Retina (tissue), 1 donor: ENCODE measurements at regions not wholly inside any gene's neighbourhood (a gene's known extent, or its start where the extent isn't known, plus 50 kb on each side); places are given as distances from the start of the nearest gene placed in this dataset.
"Not testable (repeated sequence)": the region's sequence is repeated elsewhere in the genome, so short reads cannot be mapped to it uniquely, and the experiment has no call there.

Experiments
- DNase-seq: peaks from one replicate; pipeline ENCODE4 v3.0.0-alpha.2; 2016

- DNase-seq: no peak
Observed at GRCh38 chr20:4431446-4431845, 182.4 kb upstream of the ADRA1D start.

GRCh38 chr20:4430826-4431225 is 181.7 kb upstream of the ADRA1D start:
- DNase-seq: not testable (repeated sequence)

GRCh38 chr20:4427940-4428586 is 179.0 kb upstream of the ADRA1D start:
- no peak for DNase-seq

DNA sequence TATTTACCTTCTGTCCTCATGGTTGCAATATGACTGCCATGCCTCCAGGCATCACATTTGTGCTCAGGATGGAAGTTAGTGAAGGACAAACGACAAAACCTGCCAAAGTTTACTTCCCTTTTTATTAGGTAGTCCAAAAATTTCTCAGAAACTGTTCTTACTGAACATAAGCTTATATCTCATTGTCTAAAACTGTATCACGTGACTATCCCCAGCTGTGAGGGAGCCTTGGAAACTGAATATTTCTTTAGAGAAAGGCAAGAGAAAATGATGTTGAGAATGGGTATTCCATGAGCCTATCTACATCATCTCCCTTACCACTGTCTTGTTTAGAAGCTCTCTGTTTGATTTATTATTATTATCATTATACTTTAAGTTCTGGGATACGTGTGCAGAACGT is 169.1 kb upstream of the ADRA1D start:
- DNase-seq: no peak

DNA sequence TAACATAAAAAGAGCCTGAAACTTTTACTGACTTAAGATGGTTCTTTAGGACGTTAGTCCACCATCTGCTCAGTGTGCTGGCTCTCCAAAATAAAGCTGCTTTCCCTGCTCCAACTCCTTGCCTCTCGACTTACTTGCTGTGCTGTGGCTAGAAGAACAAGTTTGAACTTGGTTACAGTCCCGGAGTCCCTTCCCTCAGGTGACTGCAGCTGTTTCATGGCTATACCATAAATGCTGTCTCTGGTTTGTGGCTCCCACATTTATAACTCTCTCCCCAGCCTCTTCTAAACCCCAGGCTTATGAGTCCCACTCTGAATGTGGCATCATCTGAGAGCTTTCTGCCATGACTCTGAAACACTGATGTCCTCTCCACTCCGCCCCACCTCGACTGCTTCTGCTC is 166.2 kb upstream of the ADRA1D start:
- no peak for DNase-seq

GRCh38 chr20:4413314-4414049 is 164.4 kb upstream of the ADRA1D start:
- DNase-seq: no peak

GRCh38 chr20:4412216-4412615 is 163.1 kb upstream of the ADRA1D start:
- DNase-seq: no peak

DNA sequence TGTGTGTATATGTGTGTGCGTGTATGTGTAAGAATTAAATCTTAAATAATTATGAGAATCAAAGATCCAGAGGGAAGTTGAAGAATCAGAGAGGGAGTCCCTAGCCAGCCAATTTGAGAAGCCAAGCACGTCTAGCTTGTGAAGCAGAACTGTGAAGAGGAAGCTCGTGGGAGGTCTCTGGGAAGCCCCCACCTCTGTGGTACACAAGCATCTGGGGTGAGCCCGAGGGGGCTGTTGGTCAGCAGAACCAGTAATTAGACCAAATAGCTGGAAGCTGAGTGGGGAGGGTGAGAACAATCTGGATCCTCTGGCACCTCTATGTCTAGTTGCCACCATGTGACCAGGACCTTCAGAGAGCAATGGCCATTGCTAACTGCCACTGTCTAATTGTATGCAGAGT is 162.7 kb upstream of the ADRA1D start:
- no peak for DNase-seq

DNA sequence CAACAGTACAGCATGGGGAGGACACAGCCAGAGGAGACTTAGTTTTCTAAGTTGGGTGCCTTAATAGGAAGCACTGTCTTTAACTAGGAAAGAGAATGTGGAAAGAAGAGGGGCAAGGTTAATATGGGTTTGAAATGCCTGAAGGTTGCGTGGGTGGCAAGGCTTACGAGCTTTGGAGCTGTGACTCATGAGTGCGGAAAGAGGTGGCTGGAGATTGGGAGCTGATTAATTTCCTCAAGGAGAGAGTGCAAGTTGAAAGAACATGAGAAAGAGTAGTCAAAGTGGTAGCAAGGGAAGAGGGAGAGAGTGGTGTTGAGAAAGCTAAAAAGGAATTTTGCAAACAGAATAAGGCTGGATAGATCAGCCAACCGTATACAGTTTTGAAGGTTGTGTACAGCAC is 157.5 kb upstream of the ADRA1D start:
- DNase-seq: no peak

GRCh38 chr20:4401601-4402000 is 152.5 kb upstream of the ADRA1D start:
- no peak for DNase-seq

DNA sequence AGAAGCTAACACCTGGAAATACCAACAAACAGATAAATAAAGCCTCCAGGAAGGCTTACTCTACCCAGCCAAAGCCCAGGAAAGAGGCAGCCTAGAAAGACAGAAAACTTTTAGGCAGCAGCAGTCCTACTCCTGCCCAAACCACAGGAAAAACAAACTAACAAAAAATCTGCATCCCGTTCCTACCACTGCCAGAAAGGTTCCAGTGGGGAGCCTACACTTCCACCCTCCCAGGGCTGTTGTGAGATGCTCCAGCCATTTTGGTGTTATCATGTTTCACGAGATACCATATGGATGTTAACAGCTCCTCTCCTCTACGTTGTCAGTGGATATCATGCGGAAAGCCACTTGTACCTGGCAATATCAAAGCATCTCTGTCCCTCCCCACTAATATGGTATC is 135.9 kb upstream of the ADRA1D start:
- DNase-seq: no peak

GRCh38 chr20:4383961-4384360 is 134.9 kb upstream of the ADRA1D start:
- no peak for DNase-seq

DNA sequence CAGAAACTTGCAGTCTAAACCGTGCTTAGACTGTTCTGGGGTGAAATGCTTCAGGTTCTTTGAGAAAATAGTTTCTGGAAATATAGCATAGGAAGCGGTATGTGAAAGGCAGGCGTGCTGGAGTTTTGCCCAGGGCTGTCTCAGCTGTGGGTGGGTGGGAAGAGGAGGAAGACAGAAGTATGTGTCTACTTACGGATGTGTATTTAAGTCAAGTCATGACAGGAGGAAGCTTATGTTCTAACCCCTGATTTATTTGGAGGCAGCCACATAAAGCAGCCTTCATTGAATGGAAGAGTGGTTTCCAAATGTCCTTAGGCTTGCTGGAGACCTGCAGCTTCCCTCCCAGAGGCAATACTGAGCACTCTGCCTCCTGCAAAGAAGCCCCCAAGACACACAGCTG is 126.8 kb upstream of the ADRA1D start:
- no peak for DNase-seq

DNA sequence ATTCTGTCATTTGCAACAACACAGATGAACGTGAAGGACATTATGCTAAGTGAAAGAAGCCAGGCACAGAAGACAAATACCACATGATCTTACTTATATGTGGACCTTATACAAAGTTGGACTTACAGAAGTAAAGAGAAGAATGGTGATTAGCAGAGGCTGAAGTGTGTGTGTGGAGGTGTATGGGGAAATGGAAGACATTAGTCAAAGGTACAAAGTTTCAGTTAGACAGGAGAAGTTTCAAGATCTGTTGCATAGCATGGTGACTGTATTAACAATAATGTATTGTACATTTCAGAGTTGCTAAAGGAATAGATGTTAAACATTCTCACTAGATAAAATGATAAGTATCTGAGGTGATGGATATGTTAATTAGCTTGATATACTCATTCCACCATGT is 124.4 kb upstream of the ADRA1D start:
- DNase-seq: no peak

DNA sequence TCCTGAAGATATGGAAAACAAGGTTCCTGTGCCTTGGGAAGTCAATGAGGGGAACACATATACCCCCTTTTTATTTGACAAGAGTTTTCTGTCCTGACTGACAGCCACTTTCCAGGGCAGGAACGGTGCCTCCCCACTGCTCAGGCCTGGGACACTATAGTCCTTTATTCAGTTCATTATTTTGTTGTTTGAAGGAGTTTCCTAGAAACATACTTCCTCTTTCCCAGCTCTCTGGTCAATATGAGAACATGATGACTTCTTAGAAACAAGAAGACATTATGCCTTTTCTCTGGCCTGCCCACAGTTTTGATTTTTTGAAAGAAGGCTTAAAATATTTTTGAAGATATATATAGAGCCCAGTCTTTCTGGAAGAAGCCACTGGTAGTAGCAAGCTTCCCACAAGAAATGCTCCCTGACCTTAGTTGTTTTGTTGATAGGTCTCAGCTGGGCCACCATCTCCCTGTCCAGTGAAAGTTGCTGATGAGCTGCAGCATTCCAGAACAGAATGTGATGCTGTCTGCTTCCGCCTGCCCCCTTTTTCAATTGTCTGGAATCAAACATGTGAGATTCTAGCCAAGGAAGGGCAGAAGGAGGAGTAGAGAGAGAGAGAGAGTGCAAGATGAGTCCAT is 122.7 kb upstream of the ADRA1D start:
- DNase-seq: no peak

GRCh38 chr20:4370851-4371250 is 121.8 kb upstream of the ADRA1D start:
- DNase-seq: no peak

- no peak for DNase-seq
Observed at GRCh38 chr20:4369798-4370124, 120.7 kb upstream of the ADRA1D start.

- no peak for DNase-seq
Observed at GRCh38 chr20:4369119-4369797, 120.2 kb upstream of the ADRA1D start.

- DNase-seq: no peak
Observed at GRCh38 chr20:4366076-4366475, 117.0 kb upstream of the ADRA1D start.

GRCh38 chr20:4358552-4358951 is 109.5 kb upstream of the ADRA1D start:
- DNase-seq: no peak

DNA sequence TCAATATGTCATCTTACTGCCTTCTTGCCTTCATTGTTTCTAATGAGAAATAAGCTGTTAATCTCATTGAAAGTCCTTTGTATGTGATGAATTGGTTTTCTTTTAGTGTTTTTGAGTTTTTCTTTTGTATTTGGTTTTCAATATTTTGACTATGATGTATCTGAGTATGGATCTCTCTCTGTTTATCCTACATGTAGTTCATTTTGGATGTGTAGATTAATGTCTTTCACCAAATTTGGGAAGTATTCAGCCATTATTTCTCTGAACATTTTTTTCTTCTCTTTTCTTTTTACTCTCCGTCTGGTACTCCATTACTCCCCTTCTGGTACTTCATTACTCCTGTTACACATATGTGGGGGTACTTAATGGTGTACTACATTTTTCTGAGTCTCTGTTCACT is 103.3 kb upstream of the ADRA1D start:
- no peak for DNase-seq

- no peak for DNase-seq
Observed at GRCh38 chr20:4350096-4350495, 101.0 kb upstream of the ADRA1D start.

DNA sequence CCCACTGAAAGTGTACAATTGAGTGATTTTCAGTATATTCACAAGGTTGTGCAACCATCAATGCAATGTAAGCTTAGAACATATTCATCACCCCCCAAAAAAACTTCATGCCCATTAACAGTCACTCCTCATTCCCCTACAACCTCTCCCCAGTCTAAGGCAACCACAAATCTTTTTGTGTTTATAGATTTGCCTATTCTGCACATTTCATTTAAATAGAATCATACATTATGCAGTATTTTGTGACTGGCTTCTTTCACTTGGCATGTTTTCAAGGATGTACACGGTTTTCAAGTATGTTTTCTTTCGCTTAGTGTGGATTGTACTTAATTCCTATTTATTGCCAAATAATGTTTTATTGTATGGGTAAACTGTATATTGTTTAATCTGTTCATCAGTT is 95.6 kb upstream of the ADRA1D start:
- DNase-seq: no peak

DNA sequence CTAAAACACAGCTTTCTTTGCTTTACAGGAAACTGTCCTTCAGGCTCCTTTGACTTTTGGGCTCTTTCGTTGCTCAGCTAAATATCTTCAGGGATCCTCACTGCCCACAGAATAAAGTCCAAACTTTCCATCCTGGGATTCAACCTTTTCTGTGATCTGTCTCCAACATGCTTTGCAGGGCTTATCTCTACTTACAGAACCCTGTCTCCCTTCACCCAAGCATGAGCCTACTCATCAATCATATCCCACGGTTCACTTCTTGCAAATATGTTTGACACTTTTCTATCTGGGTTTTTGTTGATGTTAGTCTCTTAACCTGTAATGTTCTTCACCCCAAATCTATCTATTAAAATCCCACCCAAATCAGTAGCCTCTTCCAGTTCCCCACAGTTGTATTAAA is 93.5 kb upstream of the ADRA1D start:
- no peak for DNase-seq
